ENCODE measurements at regions not wholly inside any gene's neighbourhood (a gene's known extent, or its start where the extent isn't known, plus 50 kb on each side); places are given as distances from the start of the nearest gene placed in this dataset.

- Histone ChIP-seq H3K9me3 (ENCODE audit: control insufficient read depth in 2 of 2, low read length in 2 of 2) (no peaks in the 10 kb centered on the region), H3K4me1 (ENCODE audit: control insufficient read depth, insufficient read depth, low read length, poor library complexity, severe bottlenecking) (no peaks in the 10 kb centered on the region), H3K27me3 (ENCODE audit: control insufficient read depth, insufficient read depth, low read length) (no peaks in the 10 kb centered on the region), H3K36me3 (ENCODE audit: control insufficient read depth, insufficient read depth, low read length) (no peaks in the 10 kb centered on the region), H3K4me3 (ENCODE audit: low read depth, low read length) (no peak overlapping the region), H3K27ac (ENCODE audit: insufficient read depth, low read length, poor library complexity, severe bottlenecking) (no peak overlapping the region)
- Mint-ChIP-seq H3K9me3 (peaks cover 0 to 1% (median 0%) of the 10 kb centered on the region in 7 donors), H3K4me3 (no peak overlapping the region), H3K36me3 (no peaks in the 10 kb centered on the region), H3K4me1 (no peaks in the 10 kb centered on the region), H3K27me3 (peaks cover 16% of the 10 kb centered on the region), H3K27ac (no peak overlapping the region)
- ATAC-seq (ENCODE audit: low read depth in 2 of 2) (no peak), DNase-seq (no peak)
These were observed 65.7 kb upstream of the SIRPA start for GRCh38 chr20:1829531-1829930.

- H3K4me1 Mint-ChIP-seq, result no peaks in the 10 kb centered on the region
- Histone ChIP-seq H3K4me1 (ENCODE audit: control insufficient read depth, insufficient read depth, low read length, poor library complexity, severe bottlenecking) (no peaks in the 10 kb centered on the region), H3K4me3 (ENCODE audit: low read depth, low read length) (no peak overlapping the region)
These were observed 66.4 kb upstream of the SIRPA start for GRCh38 chr20:1828786-1829131.

GRCh38 chr20:1827974-1828785 is 67.0 kb upstream of the SIRPA start:
- H3K27ac ChIP-seq (ENCODE audit: insufficient read depth, low read length, poor library complexity, severe bottlenecking), result no peak overlapping the region
- no peaks in the 10 kb centered on the region for H3K36me3 Mint-ChIP-seq
- H3K9me3 ChIP-seq (ENCODE audit: control insufficient read depth in 2 of 2, low read length in 2 of 2), result peaks cover 3 to 7% of the 10 kb centered on the region in 2 experiments
- H3K36me3 ChIP-seq (ENCODE audit: control insufficient read depth, insufficient read depth, low read length), result no peaks in the 10 kb centered on the region
- DNase-seq (no peak), ATAC-seq (ENCODE audit: low read depth in 2 of 2) (no peak)
- H3K27ac Mint-ChIP-seq, result no peak overlapping the region
- H3K4me3 Mint-ChIP-seq, result no peak overlapping the region
- H3K4me3 ChIP-seq (ENCODE audit: low read depth, low read length), result no peak overlapping the region
- H3K9me3 Mint-ChIP-seq, result peaks cover 0 to 13% (median 2%) of the 10 kb centered on the region in 7 donors
- peaks cover 16% of the 10 kb centered on the region for H3K27me3 Mint-ChIP-seq
- no peaks in the 10 kb centered on the region for H3K27me3 ChIP-seq (ENCODE audit: control insufficient read depth, insufficient read depth, low read length)
- H3K4me1 ChIP-seq (ENCODE audit: control insufficient read depth, insufficient read depth, low read length, poor library complexity, severe bottlenecking), result no peaks in the 10 kb centered on the region
- no peaks in the 10 kb centered on the region for H3K4me1 Mint-ChIP-seq

More at GRCh38 chr20:1828786-1829131, 66.4 kb upstream of the SIRPA start:
- Mint-ChIP-seq H3K36me3 (no peaks in the 10 kb centered on the region), H3K4me3 (no peak overlapping the region), H3K27me3 (peaks cover 16% of the 10 kb centered on the region), H3K9me3 (peaks cover 0 to 7% (median 2%) of the 10 kb centered on the region in 7 donors), H3K27ac (no peak overlapping the region)
- Histone ChIP-seq H3K27ac (ENCODE audit: insufficient read depth, low read length, poor library complexity, severe bottlenecking) (no peak overlapping the region), H3K36me3 (ENCODE audit: control insufficient read depth, insufficient read depth, low read length) (no peaks in the 10 kb centered on the region), H3K9me3 (ENCODE audit: control insufficient read depth in 2 of 2, low read length in 2 of 2) (peaks cover 0 to under 1% of the 10 kb centered on the region in 2 experiments), H3K27me3 (ENCODE audit: control insufficient read depth, insufficient read depth, low read length) (no peaks in the 10 kb centered on the region)
- ATAC-seq (ENCODE audit: low read depth in 2 of 2) (no peak), DNase-seq (no peak)

GRCh38 chr20:1827510-1827973 is 67.7 kb upstream of the SIRPA start:
- Mint-ChIP-seq H3K36me3 (no peaks in the 10 kb centered on the region), H3K4me1 (no peaks in the 10 kb centered on the region), H3K9me3 (peaks cover 0 to 19% (median 2%) of the 10 kb centered on the region in 7 donors), H3K27me3 (peaks cover 10% of the 10 kb centered on the region), H3K4me3 (no peak overlapping the region), H3K27ac (no peak overlapping the region)
- ATAC-seq (ENCODE audit: low read depth in 2 of 2) (no peak), DNase-seq (no peak)
- Histone ChIP-seq H3K27ac (ENCODE audit: insufficient read depth, low read length, poor library complexity, severe bottlenecking) (no peak overlapping the region), H3K9me3 (ENCODE audit: control insufficient read depth in 2 of 2, low read length in 2 of 2) (peaks cover 5 to 11% of the 10 kb centered on the region in 2 experiments), H3K4me1 (ENCODE audit: control insufficient read depth, insufficient read depth, low read length, poor library complexity, severe bottlenecking) (no peaks in the 10 kb centered on the region), H3K36me3 (ENCODE audit: control insufficient read depth, insufficient read depth, low read length) (no peaks in the 10 kb centered on the region), H3K27me3 (ENCODE audit: control insufficient read depth, insufficient read depth, low read length) (peaks cover 2% of the 10 kb centered on the region), H3K4me3 (ENCODE audit: low read depth, low read length) (no peak overlapping the region)

GRCh38 chr20:1825938-1826445 is 69.2 kb upstream of the SIRPA start:
- Histone ChIP-seq H3K4me1 (ENCODE audit: control insufficient read depth, insufficient read depth, low read length, poor library complexity, severe bottlenecking) (no peaks in the 10 kb centered on the region), H3K9me3 (ENCODE audit: control insufficient read depth in 2 of 2, low read length in 2 of 2) (peaks cover 8 to 18% of the 10 kb centered on the region in 2 experiments), H3K27ac (ENCODE audit: insufficient read depth, low read length, poor library complexity, severe bottlenecking) (no peak overlapping the region), H3K4me3 (ENCODE audit: low read depth, low read length) (no peak overlapping the region), H3K36me3 (ENCODE audit: control insufficient read depth, insufficient read depth, low read length) (no peaks in the 10 kb centered on the region), H3K27me3 (ENCODE audit: control insufficient read depth, insufficient read depth, low read length) (peaks cover 2% of the 10 kb centered on the region)
- Mint-ChIP-seq H3K27ac (no peak overlapping the region), H3K36me3 (peaks cover 7% of the 10 kb centered on the region), H3K4me1 (no peaks in the 10 kb centered on the region), H3K4me3 (no peak overlapping the region), H3K9me3 (peaks cover 0 to 33% (median 5%) of the 10 kb centered on the region in 7 donors), H3K27me3 (peaks cover 14% of the 10 kb centered on the region)
- DNase-seq (no peak), ATAC-seq (ENCODE audit: low read depth in 2 of 2) (no peak)

- Histone ChIP-seq H3K36me3 (ENCODE audit: control insufficient read depth, insufficient read depth, low read length) (no peaks in the 10 kb centered on the region), H3K27ac (ENCODE audit: insufficient read depth, low read length, poor library complexity, severe bottlenecking) (no peak overlapping the region), H3K4me3 (ENCODE audit: low read depth, low read length) (no peak overlapping the region), H3K27me3 (ENCODE audit: control insufficient read depth, insufficient read depth, low read length) (peaks cover 2% of the 10 kb centered on the region), H3K4me1 (ENCODE audit: control insufficient read depth, insufficient read depth, low read length, poor library complexity, severe bottlenecking) (no peaks in the 10 kb centered on the region), H3K9me3 (ENCODE audit: control insufficient read depth in 2 of 2, low read length in 2 of 2) (peaks cover 8 to 18% of the 10 kb centered on the region in 2 experiments)
- no peak overlapping the region for H3K4me3 Mint-ChIP-seq
- ATAC-seq (ENCODE audit: low read depth in 2 of 2) (no peak), DNase-seq (no peak)
- H3K4me1 Mint-ChIP-seq, result no peaks in the 10 kb centered on the region
- no peak overlapping the region for H3K27ac Mint-ChIP-seq
- H3K27me3 Mint-ChIP-seq, result peaks cover 14% of the 10 kb centered on the region
- peaks cover 0 to 33% (median 5%) of the 10 kb centered on the region in 7 donors for H3K9me3 Mint-ChIP-seq
- peaks cover 8% of the 10 kb centered on the region for H3K36me3 Mint-ChIP-seq
These were observed 69.7 kb upstream of the SIRPA start for GRCh38 chr20:1825507-1825906.

- Histone ChIP-seq H3K9me3 (ENCODE audit: control insufficient read depth in 2 of 2, low read length in 2 of 2) (peaks cover 8 to 18% of the 10 kb centered on the region in 2 experiments), H3K4me3 (ENCODE audit: low read depth, low read length) (no peak overlapping the region), H3K27me3 (ENCODE audit: control insufficient read depth, insufficient read depth, low read length) (peaks cover 2% of the 10 kb centered on the region), H3K27ac (ENCODE audit: insufficient read depth, low read length, poor library complexity, severe bottlenecking) (no peak overlapping the region), H3K4me1 (ENCODE audit: control insufficient read depth, insufficient read depth, low read length, poor library complexity, severe bottlenecking) (no peaks in the 10 kb centered on the region), H3K36me3 (ENCODE audit: control insufficient read depth, insufficient read depth, low read length) (no peaks in the 10 kb centered on the region)
- H3K27ac Mint-ChIP-seq, result no peak overlapping the region
- DNase-seq (no peak), ATAC-seq (ENCODE audit: low read depth in 2 of 2) (no peak)
- peaks cover 0 to 33% (median 7%) of the 10 kb centered on the region in 7 donors for H3K9me3 Mint-ChIP-seq
- peaks cover 17% of the 10 kb centered on the region for H3K27me3 Mint-ChIP-seq
- no peak overlapping the region for H3K4me3 Mint-ChIP-seq
- H3K4me1 Mint-ChIP-seq, result no peaks in the 10 kb centered on the region
- peaks cover 9% of the 10 kb centered on the region for H3K36me3 Mint-ChIP-seq
These were observed 70.4 kb upstream of the SIRPA start for GRCh38 chr20:1824834-1825233.

Data from CD4-positive, CD25-positive, alpha-beta regulatory T cell (primary cell).